ENCODE measurements at regions not wholly inside any gene's neighbourhood (a gene's known extent, or its start where the extent isn't known, plus 50 kb on each side); places are given as distances from the start of the nearest gene placed in this dataset.

- no peaks in the 10 kb centered on the region for H3K36me3 ChIP-seq (replicated peaks)
- H3K27me3 ChIP-seq (replicated peaks) = no peaks in the 10 kb centered on the region
- in situ Hi-C loops (cut with HindIII; ENCODE audit: low pct_ligation_motif_present, low sequenced_read_pairs) = no loop called here
- TF ChIP-seq CTCF (IDR thresholded peaks at IDR 0.05; ENCODE audit: low read depth, low read length, missing control alignments) = no peak
- H3K4me3 ChIP-seq (ENCODE audit: low read depth, low read length) = no peak overlapping the region
- DNase-seq = no peak
- no peak overlapping the region for H3K27ac ChIP-seq
Measured at GRCh38 chr11:28654191-28654590, 546.0 kb downstream of the METTL15 start.

GRCh38 chr11:28649922-28650321, 541.7 kb downstream of the METTL15 start:
- in situ Hi-C loops (cut with HindIII; ENCODE audit: low pct_ligation_motif_present, low sequenced_read_pairs) = no loop called here
- Histone ChIP-seq H3K36me3 (replicated peaks) (no peaks in the 10 kb centered on the region), H3K27me3 (replicated peaks) (no peaks in the 10 kb centered on the region), H3K27ac (no peak overlapping the region), H3K4me3 (ENCODE audit: low read depth, low read length) (no peak overlapping the region)
- no peak for DNase-seq
- no peak for TF ChIP-seq CTCF (IDR thresholded peaks at IDR 0.05; ENCODE audit: low read depth, low read length, missing control alignments)

- Histone ChIP-seq H3K4me3 (ENCODE audit: low read depth, low read length) (no peak overlapping the region), H3K36me3 (replicated peaks) (no peaks in the 10 kb centered on the region), H3K27ac (no peak overlapping the region), H3K27me3 (replicated peaks) (no peaks in the 10 kb centered on the region)
- TF ChIP-seq CTCF (IDR thresholded peaks at IDR 0.05; ENCODE audit: low read depth, low read length, missing control alignments) = no peak
- in situ Hi-C loops (cut with HindIII; ENCODE audit: low pct_ligation_motif_present, low sequenced_read_pairs) = no loop called here
- no peak for DNase-seq
Measured at GRCh38 chr11:28636566-28636965, 528.4 kb downstream of the METTL15 start.

GRCh38 chr11:28636033-28636432, 527.8 kb downstream of the METTL15 start:
- H3K4me3 ChIP-seq (ENCODE audit: low read depth, low read length) = no peak overlapping the region
- DNase-seq = no peak
- TF ChIP-seq CTCF (IDR thresholded peaks at IDR 0.05; ENCODE audit: low read depth, low read length, missing control alignments) = no peak
- in situ Hi-C loops (cut with HindIII; ENCODE audit: low pct_ligation_motif_present, low sequenced_read_pairs) = no loop called here
- no peaks in the 10 kb centered on the region for H3K27me3 ChIP-seq (replicated peaks)
- no peak overlapping the region for H3K27ac ChIP-seq
- no peaks in the 10 kb centered on the region for H3K36me3 ChIP-seq (replicated peaks)

GRCh38 chr11:28632338-28632737, 524.1 kb downstream of the METTL15 start:
- Histone ChIP-seq H3K36me3 (replicated peaks) (no peaks in the 10 kb centered on the region), H3K4me3 (ENCODE audit: low read depth, low read length) (no peak overlapping the region), H3K27me3 (replicated peaks) (no peaks in the 10 kb centered on the region), H3K27ac (no peak overlapping the region)
- DNase-seq = peak; percentile 39
- TF ChIP-seq CTCF (IDR thresholded peaks at IDR 0.05; ENCODE audit: low read depth, low read length, missing control alignments) = no peak
- in situ Hi-C loops (cut with HindIII; ENCODE audit: low pct_ligation_motif_present, low sequenced_read_pairs) = no loop called here

- Histone ChIP-seq H3K4me3 (ENCODE audit: low read depth, low read length) (no peak overlapping the region), H3K36me3 (replicated peaks) (no peaks in the 10 kb centered on the region), H3K27ac (no peak overlapping the region), H3K27me3 (replicated peaks) (no peaks in the 10 kb centered on the region)
- no peak for TF ChIP-seq CTCF (IDR thresholded peaks at IDR 0.05; ENCODE audit: low read depth, low read length, missing control alignments)
- DNase-seq = no peak
- in situ Hi-C loops (cut with HindIII; ENCODE audit: low pct_ligation_motif_present, low sequenced_read_pairs) = no loop called here
Measured at GRCh38 chr11:28631148-28631547, 523.0 kb downstream of the METTL15 start.

All from brain microvascular endothelial cell (primary cell).